Uterus (tissue), 3 donors: ENCODE measurements at regions not wholly inside any gene's neighbourhood (a gene's known extent, or its start where the extent isn't known, plus 50 kb on each side); places are given as distances from the start of the nearest gene placed in this dataset.
A peak's percentile ranks its signal among the peaks of the same experiment; 100 is the strongest.

Experiments
- DNase-seq, 2 donors: peaks; one replicate each; pipeline ENCODE4 v3.0.0-alpha.2; 2019 to 2020
- H3K27ac ChIP-seq, 2 donors: fragments of 200-600 bp; sonication (generic); 1 replicate in 1 of 2; 2 replicates in 1 of 2; pipeline ENCODE4 v1.5.1; 2016 to 2018
- H3K27me3 ChIP-seq, 2 donors: fragments of 200-600 bp; sonication (generic); one replicate each; pipeline ENCODE4 v1.5.1; 2018 to 2019; ENCODE audit warnings: control low read depth in 1 of 2
- H3K36me3 ChIP-seq, 2 donors: fragments of 200-600 bp; sonication (generic); one replicate each; pipeline ENCODE4 v1.5.1; 2019; ENCODE audit warnings: control low read depth in 1 of 2
- H3K4me1 ChIP-seq, 2 donors: fragments of 200-600 bp; sonication (generic); one replicate each; pipeline ENCODE4 v1.5.1; 2018 to 2019; ENCODE audit warnings: control low read depth in 1 of 2
- H3K4me3 ChIP-seq, 2 donors: fragments of 200-600 bp; sonication (generic); 1 replicate in 1 of 2; 2 replicates in 1 of 2; pipeline ENCODE4 v1.5.1; 2018 to 2019; ENCODE audit warnings: mild to moderate bottlenecking in 1 of 2
- H3K9me3 ChIP-seq, 2 donors: fragments of 200-600 bp; sonication (generic); one replicate each; pipeline ENCODE4 v1.5.1; 2019; ENCODE audit warnings: control low read depth in 1 of 2
- POLR2A ChIP-seq, 2 donors: fragments of 450-650 bp; IDR thresholded peaks; one replicate each; pipeline ENCODE4 v1.6.1; 2016; ENCODE audit warnings: antibody characterized with exemption in 2 of 2, mild to moderate bottlenecking in 1 of 2, moderate library complexity in 1 of 2
- intact Hi-C: fragments of 100-400 bp; cut with DNase I; formaldehyde crosslinking; loops from one replicate; pipeline ENCODE4 v1.15.1; 2023; ENCODE audit warnings: low total_unique reads
- TF ChIP-seq, protein P1 (sequence below), 4 experiments: fragments of 200-600 bp in 2 of 4; fragments of 450-650 bp in 2 of 4; sonication (generic) in 2 of 4; IDR thresholded peaks; one replicate each; pipeline ENCODE4 v1.5.1; 2016 to 2019; ENCODE audit warnings: antibody characterized with exemption in 4 of 4, mild to moderate bottlenecking in 2 of 4, moderate library complexity in 1 of 4
- donor health status: DM: yes; HTN: yes; CAD: no.

- Histone ChIP-seq H3K27me3 (no peaks in the 10 kb centered on the region), H3K4me3 (no peak overlapping the region), H3K9me3 (no peaks in the 10 kb centered on the region), H3K4me1 (no peaks in the 10 kb centered on the region), H3K36me3 (no peaks in the 10 kb centered on the region), H3K27ac (no peak overlapping the region)
- no peak for TF ChIP-seq POLR2A (IDR thresholded peaks at IDR 0.05)
- TF ChIP-seq, protein P1, sequence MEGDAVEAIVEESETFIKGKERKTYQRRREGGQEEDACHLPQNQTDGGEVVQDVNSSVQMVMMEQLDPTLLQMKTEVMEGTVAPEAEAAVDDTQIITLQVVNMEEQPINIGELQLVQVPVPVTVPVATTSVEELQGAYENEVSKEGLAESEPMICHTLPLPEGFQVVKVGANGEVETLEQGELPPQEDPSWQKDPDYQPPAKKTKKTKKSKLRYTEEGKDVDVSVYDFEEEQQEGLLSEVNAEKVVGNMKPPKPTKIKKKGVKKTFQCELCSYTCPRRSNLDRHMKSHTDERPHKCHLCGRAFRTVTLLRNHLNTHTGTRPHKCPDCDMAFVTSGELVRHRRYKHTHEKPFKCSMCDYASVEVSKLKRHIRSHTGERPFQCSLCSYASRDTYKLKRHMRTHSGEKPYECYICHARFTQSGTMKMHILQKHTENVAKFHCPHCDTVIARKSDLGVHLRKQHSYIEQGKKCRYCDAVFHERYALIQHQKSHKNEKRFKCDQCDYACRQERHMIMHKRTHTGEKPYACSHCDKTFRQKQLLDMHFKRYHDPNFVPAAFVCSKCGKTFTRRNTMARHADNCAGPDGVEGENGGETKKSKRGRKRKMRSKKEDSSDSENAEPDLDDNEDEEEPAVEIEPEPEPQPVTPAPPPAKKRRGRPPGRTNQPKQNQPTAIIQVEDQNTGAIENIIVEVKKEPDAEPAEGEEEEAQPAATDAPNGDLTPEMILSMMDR (IDR thresholded peaks at IDR 0.05) = no peak
- no peak for DNase-seq
- intact Hi-C loops = no loop called here
These were observed 51.5 kb upstream of the DDR1 start for GRCh38 chr6:30832864-30833263.

GRCh38 chr6:30830438-30830837, 53.9 kb upstream of the DDR1 start:
- intact Hi-C loops = no loop called here
- Histone ChIP-seq H3K27ac (peak overlapping the region in 1 of 2 donors; percentile 15), H3K9me3 (no peaks in the 10 kb centered on the region), H3K36me3 (no peaks in the 10 kb centered on the region), H3K4me1 (no peaks in the 10 kb centered on the region), H3K27me3 (no peaks in the 10 kb centered on the region), H3K4me3 (no peak overlapping the region)
- no peak for TF ChIP-seq POLR2A (IDR thresholded peaks at IDR 0.05)
- TF ChIP-seq, protein P1 (IDR thresholded peaks at IDR 0.05) = no peak
- no peak for DNase-seq

- TF ChIP-seq POLR2A (IDR thresholded peaks at IDR 0.05) = no peak
- TF ChIP-seq, protein P1 (IDR thresholded peaks at IDR 0.05) = no peak
- Histone ChIP-seq H3K27ac (peak overlapping the region in 1 of 2 donors; percentile 15), H3K4me1 (no peaks in the 10 kb centered on the region), H3K4me3 (no peak overlapping the region), H3K9me3 (no peaks in the 10 kb centered on the region), H3K27me3 (no peaks in the 10 kb centered on the region), H3K36me3 (no peaks in the 10 kb centered on the region)
- DNase-seq = no peak
- intact Hi-C loops = loop anchor here (5.0 kb wide), 1 partner anchor 48 kb away; no protein-coding TSS in a partner anchor
These were observed 54.6 kb upstream of the DDR1 start for GRCh38 chr6:30829639-30830255.

GRCh38 chr6:30829033-30829432, 55.3 kb upstream of the DDR1 start:
- peak overlapping the region; percentile 54 to 59 for H3K27ac ChIP-seq
- no peak overlapping the region for H3K4me3 ChIP-seq
- H3K27me3 ChIP-seq = no peaks in the 10 kb centered on the region
- no peaks in the 10 kb centered on the region for H3K36me3 ChIP-seq
- no peaks in the 10 kb centered on the region for H3K9me3 ChIP-seq
- DNase-seq = no peak
- intact Hi-C loops = loop anchor here (5.0 kb wide), 1 partner anchor 48 kb away; no protein-coding TSS in a partner anchor
- TF ChIP-seq, protein P1 (IDR thresholded peaks at IDR 0.05) = no peak
- no peak for TF ChIP-seq POLR2A (IDR thresholded peaks at IDR 0.05)
- no peaks in the 10 kb centered on the region for H3K4me1 ChIP-seq

DNA sequence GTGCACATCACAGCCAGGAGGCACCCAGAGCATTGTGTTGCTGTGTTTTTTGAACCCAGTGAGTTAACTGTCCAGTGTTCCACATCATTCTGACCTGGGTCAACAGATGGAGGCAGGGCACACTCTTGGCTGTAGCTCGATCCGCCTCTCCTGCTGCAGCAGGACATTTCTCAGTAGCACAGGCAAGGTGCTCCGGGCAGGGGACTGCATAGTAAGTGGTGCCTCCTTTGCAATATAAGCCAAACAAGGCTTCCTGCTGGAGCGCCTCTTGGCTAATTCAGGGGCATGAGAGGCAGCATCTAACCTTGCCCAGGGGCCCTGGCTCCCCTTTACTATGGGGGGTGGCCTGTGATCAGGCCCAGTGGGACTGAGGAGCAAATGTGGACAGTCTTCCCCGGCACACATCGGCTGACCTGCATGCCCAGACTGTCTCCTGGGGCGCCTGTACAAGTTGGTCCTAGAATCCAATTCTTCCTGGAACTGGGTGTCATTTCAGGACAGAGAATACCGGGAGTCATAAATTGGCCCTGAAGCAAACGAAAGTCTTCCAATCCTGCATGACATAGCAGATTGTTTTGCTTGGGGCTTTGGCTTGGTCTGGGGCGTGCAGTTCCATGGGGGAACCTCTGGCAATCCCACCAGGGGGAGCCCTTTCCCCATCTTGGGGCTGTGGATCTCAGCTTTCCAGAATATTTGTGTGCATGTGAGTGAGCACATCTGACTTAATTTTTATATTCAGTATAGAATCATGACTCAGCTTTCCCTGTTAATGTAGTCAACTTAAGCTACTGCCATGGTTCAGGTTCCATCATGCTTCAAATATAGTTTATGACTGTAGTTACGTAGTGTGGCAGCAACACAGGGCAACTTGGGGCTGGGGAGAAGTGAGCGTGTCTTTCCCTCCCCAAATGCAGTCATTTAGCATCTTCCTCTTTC, 56.0 kb upstream of the DDR1 start:
- TF ChIP-seq, protein P1 (IDR thresholded peaks at IDR 0.05) = peak; percentile 94 to 99 (median 95)
- TF ChIP-seq POLR2A (IDR thresholded peaks at IDR 0.05) = no peak
- Histone ChIP-seq H3K9me3 (no peaks in the 10 kb centered on the region), H3K27me3 (no peaks in the 10 kb centered on the region), H3K4me1 (no peaks in the 10 kb centered on the region), H3K36me3 (no peaks in the 10 kb centered on the region), H3K4me3 (no peak overlapping the region), H3K27ac (peak overlapping the region; percentile 54 to 59)
- DNase-seq = peak; percentile 90 to 91
- intact Hi-C loops = loop anchor here (5.0 kb wide), 1 partner anchor 49 kb away; no protein-coding TSS in a partner anchor
